ENCODE measurements at regions not wholly inside any gene's neighbourhood (a gene's known extent, or its start where the extent isn't known, plus 50 kb on each side); places are given as distances from the start of the nearest gene placed in this dataset.

DNA sequence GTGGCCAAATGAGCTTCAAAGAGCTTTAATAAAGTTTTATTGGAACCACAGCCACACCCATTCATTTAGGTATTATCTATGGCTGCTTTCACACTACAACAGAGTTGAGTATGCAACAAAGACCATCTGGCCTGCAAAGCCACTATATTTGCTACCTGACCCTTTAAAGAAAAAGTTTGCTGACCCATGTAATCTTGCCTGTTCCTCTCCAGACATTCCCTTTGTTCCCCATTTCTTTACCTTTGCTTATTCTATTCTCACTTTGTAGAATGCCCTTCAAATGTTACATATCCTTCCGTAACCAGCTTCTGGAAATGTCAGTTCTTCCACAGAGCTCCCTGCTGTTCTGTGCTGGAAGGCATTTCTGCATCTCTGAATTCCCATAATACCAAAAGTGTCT lies 320.2 kb downstream of the TLE1 start:
- TF ChIP-seq, protein P1, sequence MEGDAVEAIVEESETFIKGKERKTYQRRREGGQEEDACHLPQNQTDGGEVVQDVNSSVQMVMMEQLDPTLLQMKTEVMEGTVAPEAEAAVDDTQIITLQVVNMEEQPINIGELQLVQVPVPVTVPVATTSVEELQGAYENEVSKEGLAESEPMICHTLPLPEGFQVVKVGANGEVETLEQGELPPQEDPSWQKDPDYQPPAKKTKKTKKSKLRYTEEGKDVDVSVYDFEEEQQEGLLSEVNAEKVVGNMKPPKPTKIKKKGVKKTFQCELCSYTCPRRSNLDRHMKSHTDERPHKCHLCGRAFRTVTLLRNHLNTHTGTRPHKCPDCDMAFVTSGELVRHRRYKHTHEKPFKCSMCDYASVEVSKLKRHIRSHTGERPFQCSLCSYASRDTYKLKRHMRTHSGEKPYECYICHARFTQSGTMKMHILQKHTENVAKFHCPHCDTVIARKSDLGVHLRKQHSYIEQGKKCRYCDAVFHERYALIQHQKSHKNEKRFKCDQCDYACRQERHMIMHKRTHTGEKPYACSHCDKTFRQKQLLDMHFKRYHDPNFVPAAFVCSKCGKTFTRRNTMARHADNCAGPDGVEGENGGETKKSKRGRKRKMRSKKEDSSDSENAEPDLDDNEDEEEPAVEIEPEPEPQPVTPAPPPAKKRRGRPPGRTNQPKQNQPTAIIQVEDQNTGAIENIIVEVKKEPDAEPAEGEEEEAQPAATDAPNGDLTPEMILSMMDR (IDR thresholded peaks at IDR 0.05; ENCODE audit: unreplicated experiment in 3 of 3) = no peak
- Mint-ChIP-seq H3K4me3 (no peak overlapping the region), H3K9me3 (peaks cover 27% of the 10 kb centered on the region), H3K4me1 (peaks cover 21% of the 10 kb centered on the region), H3K27me3 (ENCODE audit: low read depth) (peaks cover 17% of the 10 kb centered on the region), H3K36me3 (ENCODE audit: low read depth) (peaks cover 4% of the 10 kb centered on the region), H3K27ac (no peak overlapping the region)

DNA sequence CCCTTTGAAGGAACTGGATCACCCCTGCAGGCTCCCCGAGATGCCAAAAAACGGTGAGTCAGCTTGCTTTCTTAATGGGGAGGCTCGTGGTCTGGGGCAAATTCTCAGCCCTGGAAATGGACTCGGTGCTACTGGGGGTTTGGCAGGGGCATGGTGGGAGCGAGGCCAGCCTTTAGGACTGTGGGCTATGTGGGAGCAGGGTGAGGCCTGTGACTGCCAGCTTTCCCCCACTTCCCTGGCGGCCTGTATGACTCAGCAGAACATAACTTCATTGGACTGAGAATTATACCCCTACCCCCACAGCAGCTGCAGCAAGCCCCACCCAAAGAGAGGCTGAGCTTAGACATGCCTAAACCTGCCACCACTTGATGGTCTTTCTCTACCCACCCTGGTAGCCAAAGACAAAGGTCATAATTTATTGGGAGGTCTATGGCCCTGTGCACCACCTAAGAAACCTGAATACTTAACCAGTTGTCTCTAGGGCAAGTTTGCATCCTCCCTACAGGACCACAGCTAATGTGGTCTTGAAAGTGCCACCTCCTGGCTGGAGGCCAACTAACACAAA lies 325.3 kb downstream of the TLE1 start:
- Mint-ChIP-seq H3K27me3 (ENCODE audit: low read depth) (peaks cover 16% of the 10 kb centered on the region), H3K4me3 (no peak overlapping the region), H3K9me3 (peaks cover 35% of the 10 kb centered on the region), H3K4me1 (no peaks in the 10 kb centered on the region), H3K36me3 (ENCODE audit: low read depth) (peaks cover 4% of the 10 kb centered on the region), H3K27ac (no peak overlapping the region)
- TF ChIP-seq, protein P1 (IDR thresholded peaks at IDR 0.05; ENCODE audit: unreplicated experiment in 3 of 3) = no peak

DNA sequence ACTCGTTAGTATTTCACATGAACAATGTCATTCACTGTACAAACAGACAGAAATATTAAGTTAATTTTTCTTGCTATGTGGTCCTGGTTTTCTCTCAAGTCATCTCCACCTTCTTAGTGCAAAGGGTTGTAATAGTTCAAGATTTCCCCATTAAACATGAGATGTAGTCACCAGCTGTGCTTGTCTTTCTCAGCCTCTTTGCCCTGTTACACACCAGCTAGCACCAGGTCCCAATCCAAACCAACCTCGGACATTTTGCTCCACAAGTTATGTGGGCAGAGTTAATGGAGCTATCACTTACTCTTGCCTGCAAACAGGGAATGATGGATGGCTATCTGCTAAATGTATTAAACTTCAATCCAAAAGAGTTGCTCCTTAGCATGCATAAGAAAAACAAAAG lies 328.1 kb downstream of the TLE1 start:
- TF ChIP-seq, protein P1 (IDR thresholded peaks at IDR 0.05; ENCODE audit: unreplicated experiment in 3 of 3) = no peak
- Mint-ChIP-seq H3K36me3 (ENCODE audit: low read depth) (peaks cover 2% of the 10 kb centered on the region), H3K9me3 (peaks cover 24% of the 10 kb centered on the region), H3K4me1 (no peaks in the 10 kb centered on the region), H3K27ac (no peak overlapping the region), H3K4me3 (no peak overlapping the region), H3K27me3 (ENCODE audit: low read depth) (peaks cover 6% of the 10 kb centered on the region)

DNA sequence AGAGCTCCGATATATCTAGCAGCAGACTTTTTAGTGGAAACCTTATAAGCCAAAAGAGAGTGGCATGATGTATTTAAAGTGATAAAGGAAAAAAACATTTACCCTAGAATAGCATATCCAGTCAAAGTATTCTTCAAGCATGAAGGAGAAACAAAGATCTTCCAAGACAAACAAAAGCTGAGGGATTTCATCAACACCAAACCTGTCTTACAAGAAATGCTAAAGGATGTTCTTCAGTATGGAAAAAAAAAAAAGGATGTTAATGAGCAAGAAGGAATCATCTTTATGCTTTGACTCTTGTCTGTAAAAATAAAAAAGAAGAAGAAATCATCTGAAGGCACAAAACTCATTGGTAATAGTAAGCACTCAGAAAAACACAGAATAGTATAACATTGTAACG lies 338.2 kb downstream of the TLE1 start:
- no peak overlapping the region for H3K27ac Mint-ChIP-seq
- H3K4me1 Mint-ChIP-seq = no peaks in the 10 kb centered on the region
- no peak overlapping the region for H3K4me3 Mint-ChIP-seq
- no peaks in the 10 kb centered on the region for H3K27me3 Mint-ChIP-seq (ENCODE audit: low read depth)
- H3K9me3 Mint-ChIP-seq = peaks cover 5% of the 10 kb centered on the region
- TF ChIP-seq, protein P1 (IDR thresholded peaks at IDR 0.05; ENCODE audit: unreplicated experiment in 3 of 3) = no peak
- no peaks in the 10 kb centered on the region for H3K36me3 Mint-ChIP-seq (ENCODE audit: low read depth)

DNA sequence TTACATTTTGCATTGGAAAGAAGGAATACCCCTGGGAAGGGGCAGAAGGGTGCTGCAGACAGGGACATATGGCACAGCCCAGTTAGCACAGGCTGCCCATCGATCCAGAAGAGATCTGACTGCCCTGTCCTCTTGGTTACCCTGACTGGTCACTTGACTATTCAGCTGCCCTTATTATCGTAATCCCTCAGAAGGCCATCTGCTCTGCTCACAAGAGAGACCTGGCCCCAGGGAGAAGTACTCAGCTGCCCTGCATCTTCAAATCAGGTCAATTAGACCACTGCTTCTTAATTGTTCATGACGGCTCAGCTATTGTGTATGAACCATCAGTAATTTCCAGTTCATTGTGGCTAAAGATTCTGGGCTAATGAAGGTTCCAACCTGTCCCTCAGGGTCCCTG lies 345.0 kb downstream of the TLE1 start:
- H3K27me3 Mint-ChIP-seq (ENCODE audit: low read depth) = no peaks in the 10 kb centered on the region
- TF ChIP-seq, protein P1 (IDR thresholded peaks at IDR 0.05; ENCODE audit: unreplicated experiment in 3 of 3) = no peak
- no peak overlapping the region for H3K4me3 Mint-ChIP-seq
- no peaks in the 10 kb centered on the region for H3K4me1 Mint-ChIP-seq
- H3K9me3 Mint-ChIP-seq = peaks cover 7% of the 10 kb centered on the region
- no peak overlapping the region for H3K27ac Mint-ChIP-seq
- H3K36me3 Mint-ChIP-seq (ENCODE audit: low read depth) = no peaks in the 10 kb centered on the region

DNA sequence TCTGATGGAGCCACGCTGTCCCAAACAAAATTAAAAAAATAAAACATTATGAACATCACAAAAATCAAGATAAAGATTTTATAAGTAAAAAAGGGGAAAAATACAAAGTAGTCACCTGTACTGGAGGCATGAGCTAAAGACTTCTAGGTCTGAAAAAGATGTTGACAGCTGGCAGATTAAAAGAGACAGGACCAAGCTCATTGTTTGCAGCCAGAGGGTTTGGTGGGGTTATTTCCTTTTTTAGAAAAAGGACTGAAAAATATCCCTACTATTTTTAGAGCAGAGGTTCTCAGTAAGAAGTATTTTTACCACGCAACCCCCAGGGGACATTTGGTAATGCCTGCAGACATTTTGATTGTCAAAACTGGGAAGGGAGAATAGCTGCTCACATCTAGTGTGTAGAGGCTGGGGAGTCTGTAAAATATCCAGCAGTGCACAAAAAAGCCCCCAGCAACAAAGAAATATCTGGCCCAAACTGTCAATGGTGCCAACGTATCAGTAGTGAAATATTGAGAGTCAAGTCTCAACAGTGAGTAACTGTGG lies 353.4 kb downstream of the TLE1 start:
- H3K27me3 Mint-ChIP-seq (ENCODE audit: low read depth) = no peaks in the 10 kb centered on the region
- H3K27ac Mint-ChIP-seq = no peak overlapping the region
- TF ChIP-seq, protein P1 (IDR thresholded peaks at IDR 0.05; ENCODE audit: unreplicated experiment in 3 of 3) = no peak
- H3K4me3 Mint-ChIP-seq = no peak overlapping the region
- no peaks in the 10 kb centered on the region for H3K4me1 Mint-ChIP-seq
- H3K36me3 Mint-ChIP-seq (ENCODE audit: low read depth) = no peaks in the 10 kb centered on the region
- H3K9me3 Mint-ChIP-seq = peaks cover 42% of the 10 kb centered on the region
